HL-60/S4 treated with phorbol 12-myristate 13-acetate at 8.2 ng/mL for 4 days and 3 days (cell line): ENCODE measurements at regions not wholly inside any gene's neighbourhood (a gene's known extent, or its start where the extent isn't known, plus 50 kb on each side); places are given as distances from the start of the nearest gene placed in this dataset.

Source experiments
- in situ Hi-C: fragments of 300-500 bp; cut with MboI; formaldehyde crosslinking; loops from 2 replicates; pipeline ENCODE4 v1.15.0; 2022; ENCODE audit warnings: low sequenced_read_pairs

GRCh38 chr21:16707274-16707673, 805.6 kb upstream of the CXADR start:
- in situ Hi-C loops = no loop called here

- in situ Hi-C loops = no loop called here
These were observed 804.6 kb upstream of the CXADR start for GRCh38 chr21:16708101-16708835.

GRCh38 chr21:16709866-16710550, 802.8 kb upstream of the CXADR start:
- in situ Hi-C loops = no loop called here

- in situ Hi-C loops = no loop called here
These were observed 801.1 kb upstream of the CXADR start for GRCh38 chr21:16711757-16712156.

GRCh38 chr21:16713331-16714117, 799.3 kb upstream of the CXADR start:
- in situ Hi-C loops = no loop called here

- in situ Hi-C loops = no loop called here
These were observed 772.3 kb upstream of the CXADR start for GRCh38 chr21:16740511-16740910.

- in situ Hi-C loops = no loop called here
These were observed 771.6 kb upstream of the CXADR start for GRCh38 chr21:16741141-16741665.

- in situ Hi-C loops = no loop called here
These were observed 770.7 kb upstream of the CXADR start for GRCh38 chr21:16742131-16742641.

- in situ Hi-C loops = no loop called here
These were observed 770.1 kb upstream of the CXADR start for GRCh38 chr21:16742741-16743140.

- in situ Hi-C loops = no loop called here
These were observed 769.5 kb upstream of the CXADR start for GRCh38 chr21:16743317-16743716.

- in situ Hi-C loops = no loop called here
These were observed 761.9 kb upstream of the CXADR start for GRCh38 chr21:16750926-16751325.

GRCh38 chr21:16751695-16752474, 761.0 kb upstream of the CXADR start:
- in situ Hi-C loops = no loop called here

- in situ Hi-C loops = no loop called here
These were observed 760.4 kb upstream of the CXADR start for GRCh38 chr21:16752475-16752857.

- in situ Hi-C loops = no loop called here
These were observed 757.8 kb upstream of the CXADR start for GRCh38 chr21:16755061-16755460.

GRCh38 chr21:16767201-16767600, 745.6 kb upstream of the CXADR start:
- in situ Hi-C loops = no loop called here

GRCh38 chr21:16768096-16768495, 744.7 kb upstream of the CXADR start:
- in situ Hi-C loops = no loop called here

- in situ Hi-C loops = no loop called here
These were observed 742.6 kb upstream of the CXADR start for GRCh38 chr21:16770266-16770665.

GRCh38 chr21:16773206-16773605, 739.6 kb upstream of the CXADR start:
- in situ Hi-C loops = no loop called here

GRCh38 chr21:16775076-16775475, 737.8 kb upstream of the CXADR start:
- in situ Hi-C loops = no loop called here

GRCh38 chr21:16777041-16777720, 735.7 kb upstream of the CXADR start:
- in situ Hi-C loops = no loop called here
